DND-41 (cell line): ENCODE measurements at regions not wholly inside any gene's neighbourhood (a gene's known extent, or its start where the extent isn't known, plus 50 kb on each side); places are given as distances from the start of the nearest gene placed in this dataset.

Experiments
- ATAC-seq: fragments of 200-7000 bp; cut with Tn5 transposase; 3 replicates; pipeline ENCODE4 v1.9.1; 2021; ENCODE audit warnings: low read depth; ENCODE audit not compliant: insufficient read depth
- DNase-seq: peaks from one replicate; pipeline ENCODE4 v3.0.0-alpha.2; 2020
- H2AFZ ChIP-seq: 2 replicates; pipeline ENCODE4 v1.6.0; 2012; ENCODE audit warnings: low read depth, low read length
- H3K27ac ChIP-seq: 2 replicates; pipeline ENCODE4 v1.5.1; 2012; ENCODE audit warnings: low read length, inconsistent platforms
- H3K27me3 ChIP-seq: fragments of 200-600 bp; sonication (generic); 2 replicates; pipeline ENCODE4 v1.6.0; 2012; ENCODE audit warnings: low read length, mild to moderate bottlenecking, inconsistent platforms; ENCODE audit not compliant: insufficient read depth, poor library complexity
- H3K36me3 ChIP-seq: 2 replicates; pipeline ENCODE4 v1.5.1; 2012; ENCODE audit warnings: low read length, inconsistent platforms; ENCODE audit not compliant: insufficient read depth
- H3K4me1 ChIP-seq: 2 replicates; pipeline ENCODE4 v1.5.1; 2012; ENCODE audit warnings: mild to moderate bottlenecking, low read length; ENCODE audit not compliant: insufficient read depth
- H3K4me2 ChIP-seq: 2 replicates; pipeline ENCODE4 v1.6.0; 2012; ENCODE audit warnings: mild to moderate bottlenecking, moderate library complexity, low read length, inconsistent platforms; ENCODE audit not compliant: insufficient read depth
- H3K4me3 ChIP-seq, 2 experiments: fragments of 200-600 bp in 1 of 2; shearing (Covaris generic) in 1 of 2; 2 replicates each; pipeline ENCODE4 v1.5.1; 2012 to 2016; ENCODE audit warnings: inconsistent platforms in 2 of 2, low read length in 2 of 2, mild to moderate bottlenecking in 2 of 2, low read depth in 1 of 2, moderate library complexity in 1 of 2
- H3K79me2 ChIP-seq: 2 replicates; pipeline ENCODE4 v1.6.0; 2012; ENCODE audit warnings: low read length, inconsistent platforms; ENCODE audit not compliant: insufficient read depth
- H3K9ac ChIP-seq: 2 replicates; pipeline ENCODE4 v1.6.0; 2012; ENCODE audit warnings: low read depth, mild to moderate bottlenecking, inconsistent platforms, low read length, moderate library complexity
- H3K9me3 ChIP-seq: 2 replicates; pipeline ENCODE4 v1.5.1; 2012; ENCODE audit warnings: low read length, moderate library complexity, mild to moderate bottlenecking, inconsistent platforms; ENCODE audit not compliant: insufficient read depth, severe bottlenecking
- H4K20me1 ChIP-seq: 2 replicates; pipeline ENCODE4 v1.6.0; 2012; ENCODE audit warnings: low read length; ENCODE audit not compliant: insufficient read depth
- CTCF ChIP-seq: IDR thresholded peaks from 2 replicates; pipeline ENCODE4 v1.5.1; 2012; ENCODE audit warnings: borderline replicate concordance, low read length, moderate library complexity, mild to moderate bottlenecking; ENCODE audit not compliant: poor library complexity, severe bottlenecking; ENCODE audit errors: extremely low read depth
- EZH2 ChIP-seq: IDR thresholded peaks from 3 replicates; pipeline ENCODE4 v1.6.1; 2012; ENCODE audit warnings: borderline replicate concordance, low read depth, mild to moderate bottlenecking, moderate library complexity, low read length, inconsistent platforms; ENCODE audit not compliant: severe bottlenecking

GRCh38 chr5:14039576-14039975 is 95.1 kb upstream of the DNAH5 start:
- Histone ChIP-seq H3K4me3 (no peak overlapping the region), H3K27me3 (no peaks in the 10 kb centered on the region), H3K79me2 (no peaks in the 10 kb centered on the region), H3K36me3 (no peaks in the 10 kb centered on the region), H3K4me1 (no peaks in the 10 kb centered on the region), H3K9ac (no peak overlapping the region), H3K4me2 (no peak overlapping the region), H3K9me3 (no peaks in the 10 kb centered on the region), H4K20me1 (no peaks in the 10 kb centered on the region), H3K27ac (no peak overlapping the region), H2AFZ (no peak overlapping the region)
- DNase-seq = no peak
- no peak for ATAC-seq
- no peak for TF ChIP-seq EZH2
- TF ChIP-seq CTCF = no peak

GRCh38 chr5:14039063-14039462 is 94.6 kb upstream of the DNAH5 start:
- Histone ChIP-seq H4K20me1 (no peaks in the 10 kb centered on the region), H3K4me3 (no peak overlapping the region), H3K9me3 (no peaks in the 10 kb centered on the region), H3K4me1 (no peaks in the 10 kb centered on the region), H3K79me2 (no peaks in the 10 kb centered on the region), H3K27me3 (no peaks in the 10 kb centered on the region), H3K36me3 (no peaks in the 10 kb centered on the region), H3K27ac (no peak overlapping the region), H3K4me2 (no peak overlapping the region), H2AFZ (no peak overlapping the region), H3K9ac (no peak overlapping the region)
- DNase-seq (no peak), ATAC-seq (no peak)
- no peak for TF ChIP-seq CTCF
- TF ChIP-seq EZH2 = no peak

- Histone ChIP-seq H3K27ac (no peak overlapping the region), H2AFZ (no peak overlapping the region)
Measured at GRCh38 chr5:14038341-14038959, 94.0 kb upstream of the DNAH5 start.

More at GRCh38 chr5:14038341-14038959, 94.0 kb upstream of the DNAH5 start:
- H3K4me1 ChIP-seq = no peaks in the 10 kb centered on the region
- H4K20me1 ChIP-seq = no peaks in the 10 kb centered on the region
- no peak for ATAC-seq
- no peak for DNase-seq
- H3K4me2 ChIP-seq = no peak overlapping the region
- TF ChIP-seq CTCF = no peak
- no peak for TF ChIP-seq EZH2
- no peaks in the 10 kb centered on the region for H3K79me2 ChIP-seq
- no peaks in the 10 kb centered on the region for H3K27me3 ChIP-seq
- no peaks in the 10 kb centered on the region for H3K9me3 ChIP-seq
- no peak overlapping the region for H3K4me3 ChIP-seq
- no peaks in the 10 kb centered on the region for H3K36me3 ChIP-seq
- no peak overlapping the region for H3K9ac ChIP-seq
